BE2C (cell line): ENCODE measurements at regions not wholly inside any gene's neighbourhood (a gene's known extent, or its start where the extent isn't known, plus 50 kb on each side); places are given as distances from the start of the nearest gene placed in this dataset.

Source experiments
- DNase-seq: peaks from one replicate; pipeline ENCODE4 v3.0.0-alpha.2; 2020
- H3K27me3 ChIP-seq: fragments of 250-450 bp; sonication (Bioruptor Pico); 2 replicates; pipeline ENCODE4 v1.5.1; 2020; ENCODE audit warnings: mild to moderate bottlenecking
- H3K36me3 ChIP-seq: fragments of 250-450 bp; sonication (Bioruptor Pico); 2 replicates; pipeline ENCODE4 v1.5.1; 2020; ENCODE audit warnings: mild to moderate bottlenecking
- H3K4me1 ChIP-seq: fragments of 250-450 bp; sonication (Bioruptor Pico); 2 replicates; pipeline ENCODE4 v1.5.1; 2020
- H3K4me3 ChIP-seq: 2 replicates; pipeline ENCODE4 v1.5.1; 2011; ENCODE audit warnings: low read depth, low read length
- H3K9me3 ChIP-seq: fragments of 250-450 bp; sonication (Bioruptor Pico); 2 replicates; pipeline ENCODE4 v1.5.1; 2020
- CTCF ChIP-seq: IDR thresholded peaks from 2 replicates; pipeline ENCODE4 v1.5.1; 2012; ENCODE audit warnings: mild to moderate bottlenecking, low read depth, low read length

- Histone ChIP-seq H3K27me3 (no peaks in the 10 kb centered on the region), H3K4me3 (no peak overlapping the region), H3K9me3 (no peaks in the 10 kb centered on the region), H3K4me1 (no peaks in the 10 kb centered on the region), H3K36me3 (no peaks in the 10 kb centered on the region)
- no peak for TF ChIP-seq CTCF
- no peak for DNase-seq
Measured at GRCh38 chr2:187874786-187875185, 320.6 kb upstream of the TFPI start.

- TF ChIP-seq CTCF: no peak
- no peaks in the 10 kb centered on the region for H3K9me3 ChIP-seq
- H3K36me3 ChIP-seq: no peaks in the 10 kb centered on the region
- H3K4me1 ChIP-seq: no peaks in the 10 kb centered on the region
- no peak for DNase-seq
- no peak overlapping the region for H3K4me3 ChIP-seq
- no peaks in the 10 kb centered on the region for H3K27me3 ChIP-seq
Measured at GRCh38 chr2:187875261-187876141, 321.3 kb upstream of the TFPI start.

DNA sequence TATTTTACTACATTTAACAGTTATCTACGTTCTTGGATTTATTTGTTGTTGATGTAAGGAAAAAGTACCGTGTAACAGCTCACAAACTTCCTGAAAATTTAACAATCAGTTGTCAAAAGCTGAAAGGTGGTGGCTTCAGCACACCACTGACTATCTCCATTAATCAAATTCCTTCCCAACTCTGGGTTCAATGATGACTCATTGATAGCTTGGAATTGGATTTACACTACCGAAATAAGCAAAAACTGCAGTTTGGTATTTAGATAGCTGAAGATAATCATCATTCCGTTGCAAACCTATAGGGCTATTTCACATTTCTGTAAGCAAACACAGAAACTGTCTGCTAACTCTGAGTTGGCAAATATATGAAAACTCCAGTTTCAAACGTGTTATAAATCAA is 322.3 kb upstream of the TFPI start:
- Histone ChIP-seq H3K4me3 (no peak overlapping the region), H3K4me1 (no peaks in the 10 kb centered on the region), H3K36me3 (no peaks in the 10 kb centered on the region), H3K9me3 (no peaks in the 10 kb centered on the region), H3K27me3 (no peaks in the 10 kb centered on the region)
- no peak for DNase-seq
- TF ChIP-seq CTCF: no peak

- H3K4me3 ChIP-seq: no peak overlapping the region
- TF ChIP-seq CTCF: no peak
- H3K4me1 ChIP-seq: no peaks in the 10 kb centered on the region
- H3K27me3 ChIP-seq: no peaks in the 10 kb centered on the region
- DNase-seq: no peak
- H3K9me3 ChIP-seq: no peaks in the 10 kb centered on the region
- H3K36me3 ChIP-seq: no peaks in the 10 kb centered on the region
Measured at GRCh38 chr2:187877391-187877790, 323.2 kb upstream of the TFPI start.

DNA sequence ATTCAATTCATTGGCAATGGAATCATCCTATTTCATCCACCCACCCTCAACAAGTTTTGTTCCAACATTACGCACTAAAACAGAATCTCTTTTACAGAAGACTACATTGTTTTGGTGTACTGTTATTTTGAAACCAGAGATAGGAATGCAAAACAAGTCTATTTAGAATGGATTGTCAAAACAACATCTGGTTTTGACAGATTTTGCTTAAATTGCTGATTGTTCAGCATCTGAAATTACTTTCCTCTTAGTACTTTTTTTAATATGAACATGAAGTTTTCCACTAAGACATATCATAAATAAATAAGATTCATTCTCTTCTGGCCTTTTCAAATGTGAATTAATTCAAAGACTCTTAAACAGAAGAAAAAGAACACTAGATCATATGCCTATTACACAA is 323.9 kb upstream of the TFPI start:
- no peaks in the 10 kb centered on the region for H3K4me1 ChIP-seq
- no peaks in the 10 kb centered on the region for H3K36me3 ChIP-seq
- H3K4me3 ChIP-seq: no peak overlapping the region
- H3K9me3 ChIP-seq: no peaks in the 10 kb centered on the region
- H3K27me3 ChIP-seq: no peaks in the 10 kb centered on the region
- TF ChIP-seq CTCF: no peak
- no peak for DNase-seq

DNA sequence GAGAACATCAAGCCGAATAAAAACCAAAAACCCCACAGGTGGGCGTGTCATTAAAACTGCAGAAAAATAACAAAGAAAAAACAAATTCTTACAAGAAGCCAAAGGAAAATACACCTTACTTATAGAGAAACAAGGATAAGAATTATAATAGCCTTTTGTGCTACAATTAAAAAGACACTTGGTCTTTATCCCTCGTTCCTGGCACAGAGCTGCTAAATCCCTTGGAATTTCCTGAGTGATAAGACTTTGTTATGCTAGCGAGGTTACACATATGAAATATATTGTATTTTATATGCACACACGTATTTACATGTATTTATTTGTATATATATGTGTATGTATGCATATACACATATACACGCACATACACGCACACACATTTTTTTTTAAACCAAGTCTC is 325.3 kb upstream of the TFPI start:
- no peak for TF ChIP-seq CTCF
- DNase-seq: no peak
- H3K36me3 ChIP-seq: no peaks in the 10 kb centered on the region
- no peaks in the 10 kb centered on the region for H3K9me3 ChIP-seq
- no peaks in the 10 kb centered on the region for H3K27me3 ChIP-seq
- no peaks in the 10 kb centered on the region for H3K4me1 ChIP-seq
- H3K4me3 ChIP-seq: no peak overlapping the region
